ENCODE measurements at regions not wholly inside any gene's neighbourhood (a gene's known extent, or its start where the extent isn't known, plus 50 kb on each side); places are given as distances from the start of the nearest gene placed in this dataset.
"Not testable (repeated sequence)": the region's sequence is repeated elsewhere in the genome, so short reads cannot be mapped to it uniquely, and the experiment has no call there.

DNA sequence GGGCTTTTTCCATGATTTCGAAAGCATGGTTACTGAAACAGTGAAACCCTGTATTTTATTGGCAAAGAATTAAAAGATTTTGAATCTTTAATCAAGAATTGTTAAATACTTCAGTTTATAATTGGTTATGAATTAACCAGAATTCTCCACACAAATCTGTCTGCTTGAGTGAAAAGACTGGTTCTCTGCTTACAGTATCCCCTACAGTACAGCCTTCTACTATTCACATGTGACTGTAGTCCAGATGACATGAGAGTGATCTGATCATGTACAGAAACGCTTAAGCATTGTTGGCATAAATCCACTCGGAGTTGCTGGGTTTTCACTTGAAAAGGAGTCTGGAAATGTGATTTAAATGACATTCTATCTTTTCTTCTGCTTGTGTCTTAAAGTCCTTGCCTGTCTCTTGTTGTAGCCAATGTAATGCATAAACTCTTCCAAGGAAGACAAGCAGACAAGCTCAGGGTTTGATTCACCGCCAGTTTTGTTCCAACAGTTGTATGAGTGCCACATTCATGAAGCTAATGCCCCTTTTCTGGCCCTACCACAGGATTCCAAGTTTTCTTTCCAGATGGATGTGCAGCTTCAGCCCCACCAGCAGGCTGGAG lies 222.0 kb upstream of the LRIG3 start:
- DNase-seq: peak; percentile 71

DNA sequence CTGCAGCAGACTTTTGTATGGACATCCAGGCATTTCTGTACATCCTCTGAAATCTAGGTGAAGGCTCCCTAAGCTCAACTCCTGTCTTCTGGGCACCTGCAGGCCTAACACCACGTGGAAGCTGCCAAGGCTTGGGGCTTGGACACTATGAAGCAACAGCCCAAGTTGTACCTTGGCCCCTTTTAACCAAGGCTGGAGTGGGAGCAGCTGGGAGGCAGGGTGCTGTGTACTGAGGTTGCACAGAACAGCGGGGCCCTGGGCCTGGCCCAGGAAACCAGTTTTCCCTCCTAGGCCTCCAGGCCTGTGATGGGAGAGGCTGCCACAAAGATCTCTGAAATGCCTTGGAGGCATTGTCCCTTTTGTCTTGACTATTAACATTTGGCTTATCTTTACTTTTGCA lies 214.4 kb upstream of the LRIG3 start:
- no peak for DNase-seq

DNA sequence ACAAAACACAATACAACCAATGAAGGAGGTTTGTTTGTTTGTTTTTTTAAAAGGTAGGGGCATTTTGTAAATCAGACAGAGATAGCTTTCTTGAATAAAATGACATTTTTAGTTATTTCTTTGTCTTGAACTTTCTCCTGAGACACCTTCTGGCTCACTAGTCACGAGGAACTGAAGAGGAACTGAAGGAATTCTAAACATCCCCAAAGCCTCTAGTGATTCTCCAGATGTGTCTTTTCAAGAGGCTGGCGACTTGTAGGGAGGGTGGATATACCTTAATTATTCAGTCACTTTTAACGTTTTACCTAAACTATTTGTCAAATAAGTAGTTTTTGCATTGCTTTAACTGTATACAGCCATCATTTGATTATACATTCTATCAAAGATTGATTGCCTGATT lies 211.2 kb upstream of the LRIG3 start:
- no peak for DNase-seq

DNA sequence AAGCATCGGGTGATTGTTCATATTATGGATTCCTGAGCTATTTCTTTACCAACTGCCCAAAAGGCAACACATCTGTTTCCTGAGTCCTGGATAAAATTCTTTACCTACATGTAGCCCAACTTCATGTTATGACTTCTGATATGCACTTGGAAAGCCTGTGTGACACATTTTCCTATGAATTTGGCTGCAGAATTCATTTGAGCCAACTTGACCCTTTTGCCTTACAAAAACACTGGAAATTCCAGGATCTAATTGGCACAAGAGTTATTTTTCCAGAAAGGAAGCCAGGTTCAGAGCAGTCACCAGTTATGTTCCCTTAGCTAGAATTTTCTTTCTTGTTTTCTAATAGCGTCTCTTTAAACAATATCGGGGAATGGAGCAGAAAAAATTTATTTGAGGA lies 202.5 kb upstream of the LRIG3 start:
- DNase-seq: no peak

DNA sequence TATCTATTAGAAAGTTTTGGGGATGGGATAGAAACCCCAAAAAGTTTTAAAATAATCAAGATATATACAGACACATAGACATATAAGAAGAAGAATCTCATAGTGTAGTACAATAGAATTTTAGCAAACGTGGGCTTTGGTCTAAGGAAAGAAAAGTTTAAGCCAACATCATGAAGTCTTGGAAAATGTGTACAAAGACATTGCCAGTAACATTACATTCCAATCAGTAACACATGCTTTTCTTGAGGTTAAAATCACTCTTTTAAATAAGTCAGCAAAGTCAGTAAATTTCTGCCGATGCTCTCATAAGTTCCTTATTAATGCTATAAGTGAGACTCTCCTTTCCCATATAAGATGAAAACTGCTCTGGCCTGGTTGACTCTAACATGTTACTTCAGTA lies 201.1 kb upstream of the LRIG3 start:
- no peak for DNase-seq

DNA sequence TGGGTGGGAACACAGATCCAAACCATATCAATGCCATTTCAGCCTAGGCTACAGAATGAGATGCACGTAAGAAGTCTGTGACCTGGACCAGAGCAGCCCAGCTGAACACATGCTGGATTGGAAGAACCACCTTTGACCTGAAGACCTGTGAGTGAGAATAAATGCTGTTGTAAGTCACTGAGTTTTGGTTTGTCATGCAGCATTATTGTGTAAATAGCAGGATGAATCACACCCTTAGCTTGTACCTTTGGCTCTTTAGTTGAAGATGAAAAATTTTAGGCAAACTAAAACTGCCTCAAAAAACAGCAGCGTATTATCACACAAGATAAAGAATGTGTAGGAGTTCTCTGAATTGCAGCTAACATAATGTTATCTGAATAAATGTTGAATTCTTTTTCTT lies 199.4 kb upstream of the LRIG3 start:
- DNase-seq: no peak

DNA sequence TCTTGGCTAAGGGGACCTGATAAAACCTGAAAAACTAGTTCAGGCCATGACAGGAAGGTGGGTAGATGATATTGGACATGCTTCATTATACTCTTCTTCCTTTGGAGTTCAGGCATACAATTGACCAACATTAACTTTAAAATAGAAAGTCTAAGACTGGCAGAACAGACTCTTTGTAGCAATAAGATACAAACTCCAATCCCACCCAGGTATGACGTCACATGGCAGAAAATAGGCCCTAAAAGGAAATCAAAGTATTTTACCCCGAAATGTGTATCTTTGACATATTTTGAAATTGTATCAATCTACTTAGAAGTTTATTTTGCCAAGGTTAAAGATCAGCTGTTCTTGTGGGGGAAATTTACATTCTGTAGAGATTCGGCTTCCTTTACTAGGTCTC lies 198.1 kb upstream of the LRIG3 start:
- DNase-seq: no peak

DNA sequence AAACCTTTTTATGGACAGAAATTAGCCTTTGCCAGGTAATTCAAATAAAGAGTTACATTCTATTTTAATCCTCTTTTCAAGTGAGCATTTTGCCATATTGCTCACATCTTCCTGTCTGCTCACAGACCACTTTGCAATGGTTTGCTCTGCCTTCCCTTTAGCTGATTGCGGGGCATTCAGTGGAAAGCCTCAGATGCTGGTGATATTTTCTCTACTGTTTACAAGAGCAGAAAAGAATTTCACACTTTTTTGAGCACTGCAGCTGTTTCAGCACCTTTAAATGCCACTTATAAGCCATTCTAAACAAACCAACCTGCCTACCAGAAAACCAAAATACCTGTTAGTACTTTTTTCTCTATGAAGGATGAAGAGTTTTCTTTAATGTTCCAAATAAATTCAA lies 195.7 kb upstream of the LRIG3 start:
- DNase-seq: no peak

DNA sequence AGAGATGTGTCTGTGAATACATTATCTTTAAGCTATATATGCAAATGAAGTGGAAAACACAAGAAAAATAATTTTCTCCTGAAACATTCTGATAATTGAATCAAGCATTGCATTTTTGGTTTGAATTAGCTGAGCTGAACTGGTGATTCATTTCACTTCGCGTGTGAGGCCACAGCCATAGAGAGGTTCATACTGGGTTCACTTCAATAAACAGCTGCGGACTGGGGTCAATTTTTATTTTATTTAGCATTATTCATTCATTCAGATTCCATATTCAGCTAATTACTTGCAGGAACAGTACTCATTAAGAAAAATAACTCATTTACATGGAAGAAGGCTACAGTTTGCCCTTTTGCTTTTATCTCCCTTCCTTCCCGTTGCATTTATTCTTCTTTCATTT lies 195.2 kb upstream of the LRIG3 start:
- DNase-seq: no peak

DNA sequence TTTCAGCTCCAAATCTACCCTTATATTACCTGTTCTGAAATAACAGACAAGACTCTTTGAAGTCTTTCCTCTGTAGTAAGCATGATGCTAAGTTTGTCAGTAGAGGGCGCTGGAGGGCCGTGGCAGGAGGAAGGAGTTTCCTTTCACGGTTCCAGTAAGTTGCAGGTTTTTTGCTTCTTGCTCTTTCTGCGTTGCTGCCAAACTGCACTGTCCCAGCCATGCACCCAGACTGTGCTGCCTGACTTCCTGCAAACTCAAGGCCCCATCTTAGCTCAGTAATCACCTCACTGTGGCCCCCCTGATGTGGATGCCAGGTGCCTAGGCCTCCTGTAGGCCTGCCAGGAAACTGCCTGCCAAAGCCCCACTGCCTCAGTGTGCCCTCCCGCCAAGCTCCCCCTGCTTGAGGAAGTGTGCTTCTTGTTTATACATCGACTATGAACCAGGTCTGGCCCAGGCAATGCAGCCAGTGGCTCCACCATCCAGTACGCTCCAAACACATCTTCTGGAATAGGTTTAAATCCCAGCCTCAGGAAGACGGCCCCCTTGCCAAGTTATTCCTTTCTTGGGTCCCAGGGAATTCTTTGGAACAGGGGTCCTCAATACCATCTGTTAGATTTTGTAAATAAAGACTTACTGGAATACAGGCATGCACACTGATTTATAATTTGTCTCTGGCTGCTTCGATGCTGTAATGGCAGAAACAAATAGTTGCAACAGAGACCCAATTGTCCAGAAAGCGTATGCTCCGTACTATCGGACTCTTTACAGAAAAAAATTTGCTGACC lies 193.7 kb upstream of the LRIG3 start:
- peak; percentile 92 for DNase-seq

DNA sequence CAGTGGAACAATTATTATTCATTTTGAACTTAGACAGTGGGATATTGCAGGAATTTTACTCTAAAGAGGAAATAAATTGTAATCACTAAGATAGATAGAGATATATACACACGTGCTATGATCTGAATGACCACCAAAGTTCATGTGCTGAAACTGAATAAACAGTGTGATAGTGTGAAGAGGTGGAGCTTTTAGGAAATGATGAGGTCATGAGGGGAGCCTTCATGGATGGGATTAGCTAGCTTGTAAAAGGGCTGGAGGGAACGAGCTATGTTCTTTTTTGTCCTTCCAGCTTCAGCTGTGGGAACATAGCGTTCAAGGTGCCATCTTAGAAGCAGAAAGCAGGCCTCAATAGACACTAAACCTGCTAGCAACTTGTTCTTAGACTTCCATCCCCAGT lies 191.5 kb upstream of the LRIG3 start:
- DNase-seq: no peak

DNA sequence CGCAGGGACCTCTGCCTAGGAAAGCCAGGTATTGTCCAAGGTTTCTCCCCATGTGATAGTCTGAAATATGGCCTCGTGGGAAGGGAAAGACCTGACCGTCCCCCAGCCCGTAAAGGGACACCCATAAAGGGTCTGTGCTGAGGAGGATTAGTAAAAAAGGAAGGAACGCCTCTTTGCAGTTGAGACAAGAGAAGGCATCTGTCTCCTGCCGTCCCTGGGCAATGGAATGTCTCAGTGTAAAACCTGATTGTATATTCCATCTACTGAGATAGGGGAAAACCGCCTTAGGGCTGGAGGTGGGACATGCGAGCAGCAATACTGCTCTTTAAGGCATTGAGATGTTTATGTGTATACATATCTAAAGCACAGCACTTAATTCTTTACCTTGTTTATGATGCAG lies 188.2 kb upstream of the LRIG3 start:
- DNase-seq: not testable (repeated sequence)

DNA sequence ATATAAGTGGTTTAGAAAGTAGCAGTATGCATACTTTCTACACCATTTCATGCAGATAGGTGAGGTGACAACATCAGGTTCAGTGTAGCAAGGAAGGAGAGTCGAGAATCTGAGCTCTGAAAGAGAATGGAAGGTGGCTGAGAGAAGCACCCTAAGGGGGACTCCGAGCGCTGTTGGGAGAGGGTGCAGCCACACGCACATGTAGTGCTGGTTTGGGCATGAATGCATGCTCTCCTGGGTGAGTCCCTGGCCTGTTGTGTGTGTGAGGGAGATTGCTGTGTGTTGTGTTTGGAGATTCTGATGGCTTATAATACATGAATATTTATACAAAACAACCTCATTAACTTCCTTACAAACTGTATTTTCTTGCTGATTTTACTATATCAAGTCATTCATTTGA lies 180.3 kb upstream of the LRIG3 start:
- DNase-seq: no peak

DNA sequence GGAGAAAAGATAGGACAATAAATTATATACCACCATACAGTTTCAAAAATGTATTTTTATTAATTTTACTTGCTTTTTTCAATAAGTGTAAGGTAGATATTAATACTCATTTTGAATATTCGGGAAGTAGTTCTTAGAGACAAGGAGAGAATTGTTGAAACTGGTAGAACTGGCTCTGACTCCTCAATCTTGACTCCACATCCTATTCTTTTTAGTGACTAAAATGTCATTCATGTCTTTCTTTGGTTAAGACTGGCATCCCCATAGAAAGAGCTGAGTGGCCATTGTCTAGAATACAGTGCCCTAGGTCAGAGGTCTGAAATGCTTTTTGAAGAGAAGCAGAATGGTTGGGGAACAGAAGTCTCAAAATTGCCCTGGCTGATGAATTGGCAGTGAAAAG lies 177.6 kb upstream of the LRIG3 start:
- no peak for DNase-seq

DNA sequence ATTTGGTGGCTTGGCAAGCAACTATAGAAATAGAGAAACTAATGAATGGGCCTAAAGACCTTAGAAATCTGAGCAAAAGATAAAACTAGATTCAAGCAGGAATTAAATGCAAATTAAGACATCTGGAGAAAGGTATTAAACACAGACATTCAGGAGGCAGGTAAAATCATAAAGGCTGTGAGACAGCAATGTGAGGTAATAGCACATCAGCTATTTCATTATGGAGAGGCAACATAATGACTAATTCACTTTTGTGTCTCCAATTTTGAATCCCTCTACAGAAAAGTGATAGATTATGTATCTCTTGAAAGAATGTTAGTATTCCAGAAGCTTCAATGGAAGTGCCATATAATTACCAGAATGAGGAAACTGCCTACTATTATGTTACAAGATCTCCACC lies 175.9 kb upstream of the LRIG3 start:
- no peak for DNase-seq

DNA sequence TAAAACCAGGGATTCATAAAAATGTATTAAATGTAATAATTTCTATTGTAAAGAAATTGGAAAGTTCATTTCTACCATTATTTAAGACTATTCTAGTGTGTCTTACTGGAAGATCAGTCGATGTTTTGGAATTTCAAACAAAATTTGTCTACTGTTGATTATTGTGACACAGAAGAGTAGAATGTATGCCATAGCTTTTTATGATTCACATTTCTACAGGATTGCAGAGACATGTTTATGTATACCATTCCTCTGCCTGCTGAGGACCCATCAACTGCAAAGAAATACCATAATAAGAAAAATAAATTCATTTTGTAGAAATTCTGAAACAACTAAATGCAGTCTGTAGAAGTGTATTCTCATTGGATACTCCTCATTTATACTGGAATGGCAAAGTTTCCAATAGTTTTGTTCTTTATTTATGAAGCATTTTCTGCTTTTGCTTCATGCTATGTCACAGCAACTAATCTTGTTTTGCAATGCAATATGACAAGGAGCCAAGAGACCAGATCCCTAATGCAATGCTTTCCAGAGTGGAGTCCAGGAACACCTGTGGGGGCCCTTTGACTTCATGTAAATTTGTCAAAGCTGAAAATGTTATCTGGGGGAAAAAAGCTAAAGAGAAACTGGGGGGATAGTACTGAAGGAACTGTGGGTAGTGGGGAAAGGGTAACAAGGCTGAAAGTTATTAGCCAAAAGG lies 172.9 kb upstream of the LRIG3 start:
- DNase-seq: no peak

DNA sequence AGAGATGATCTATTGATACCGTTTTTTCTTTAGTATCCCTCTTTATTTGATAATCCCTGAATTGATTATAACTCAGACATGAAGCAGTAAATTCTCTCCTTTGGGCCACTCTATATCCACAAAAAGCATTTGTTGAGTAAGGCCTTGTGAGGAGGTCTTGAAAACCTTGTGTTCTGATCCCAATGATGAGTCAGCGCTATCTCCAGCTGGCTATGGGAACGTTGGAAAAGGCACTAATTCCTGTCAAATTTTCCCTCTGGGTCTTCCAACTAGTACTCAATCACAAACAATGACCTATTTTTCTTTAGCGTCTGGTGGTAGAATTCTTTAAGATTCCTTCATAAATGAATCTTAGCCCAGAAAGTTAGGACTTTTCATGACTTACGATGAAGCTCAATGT lies 168.4 kb upstream of the LRIG3 start:
- no peak for DNase-seq

DNA sequence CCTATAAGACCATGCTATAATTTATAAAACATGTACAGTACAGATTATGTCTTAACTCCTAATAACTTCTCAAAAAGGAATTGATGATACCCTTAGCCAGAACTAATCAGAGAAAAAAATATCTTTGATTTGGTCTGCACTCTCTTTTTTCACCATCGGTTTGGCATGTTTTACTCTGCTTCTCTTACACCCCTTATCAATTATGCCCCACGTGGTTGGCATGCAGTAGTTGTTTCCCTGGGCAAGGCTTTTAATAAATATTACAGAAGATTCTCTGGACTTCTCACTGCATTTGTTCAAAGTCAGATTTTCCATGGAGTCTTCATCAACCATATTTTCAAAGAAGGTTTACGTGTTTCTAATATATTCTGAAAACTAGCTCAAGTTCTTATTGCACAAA lies 167.4 kb upstream of the LRIG3 start:
- no peak for DNase-seq

DNA sequence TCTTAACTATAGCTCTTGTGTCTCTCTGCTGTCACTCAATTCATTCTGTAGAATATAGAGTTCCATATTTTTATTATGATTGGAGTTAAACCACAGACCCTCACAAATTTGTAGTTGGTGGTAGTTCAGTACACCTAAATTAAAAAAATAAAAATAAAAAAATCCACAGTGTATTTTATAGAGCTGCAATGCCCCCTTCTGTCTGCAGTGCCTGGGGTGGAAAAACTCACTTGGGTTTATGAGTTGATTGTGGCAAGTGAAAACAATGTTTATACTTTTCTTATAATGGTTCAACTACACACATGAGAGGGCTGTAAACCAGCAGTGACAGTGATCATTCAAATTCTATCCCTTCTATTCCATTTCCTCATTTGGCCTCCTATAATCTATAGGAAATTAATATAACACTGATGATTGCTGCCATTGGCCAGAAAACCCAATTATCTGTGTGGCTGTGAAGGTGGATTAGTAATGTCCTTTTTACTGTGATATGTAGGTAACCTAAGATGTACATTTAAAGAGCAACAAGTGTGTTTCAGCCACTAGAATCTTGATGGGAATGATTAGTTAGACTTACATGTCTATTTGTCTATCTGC lies 166.9 kb upstream of the LRIG3 start:
- no peak for DNase-seq

DNA sequence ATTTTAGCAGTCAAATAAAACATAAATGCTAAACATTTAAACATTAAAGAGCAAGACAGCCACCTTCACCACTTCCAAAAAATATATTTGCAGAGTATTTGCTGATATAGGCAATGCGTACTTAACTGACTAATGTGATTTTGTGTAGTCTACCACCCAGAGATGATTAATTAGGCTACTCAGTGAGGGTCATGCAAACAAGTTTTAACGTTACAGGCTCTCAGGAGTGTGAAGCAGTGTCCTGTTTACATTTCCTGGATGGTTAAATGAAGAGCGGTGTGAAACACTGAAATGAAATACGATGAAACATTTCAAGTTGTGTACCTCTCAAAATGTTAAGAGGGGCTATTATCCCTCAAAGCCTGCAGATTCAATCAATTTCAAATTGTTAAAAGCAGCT lies 165.8 kb upstream of the LRIG3 start:
- DNase-seq: no peak

DNA sequence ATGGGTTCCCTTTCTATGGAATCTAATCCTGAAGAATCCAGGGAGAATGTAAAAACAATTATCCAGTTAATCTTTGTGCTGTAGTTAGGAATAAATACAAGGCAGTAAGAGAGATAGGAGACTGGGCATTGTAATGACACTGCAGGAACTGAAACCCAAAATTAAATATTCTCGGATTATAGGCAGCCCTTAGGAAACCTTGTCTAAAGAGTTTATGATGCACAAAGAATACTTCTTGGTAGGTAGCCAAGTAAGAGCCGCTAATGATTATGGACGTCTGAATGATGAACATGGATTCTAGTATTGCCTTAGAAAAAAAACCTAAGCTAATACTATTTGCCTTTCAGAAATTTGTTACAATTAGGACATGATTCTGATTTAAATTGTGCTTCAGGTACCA lies 165.4 kb upstream of the LRIG3 start:
- no peak for DNase-seq

DNA sequence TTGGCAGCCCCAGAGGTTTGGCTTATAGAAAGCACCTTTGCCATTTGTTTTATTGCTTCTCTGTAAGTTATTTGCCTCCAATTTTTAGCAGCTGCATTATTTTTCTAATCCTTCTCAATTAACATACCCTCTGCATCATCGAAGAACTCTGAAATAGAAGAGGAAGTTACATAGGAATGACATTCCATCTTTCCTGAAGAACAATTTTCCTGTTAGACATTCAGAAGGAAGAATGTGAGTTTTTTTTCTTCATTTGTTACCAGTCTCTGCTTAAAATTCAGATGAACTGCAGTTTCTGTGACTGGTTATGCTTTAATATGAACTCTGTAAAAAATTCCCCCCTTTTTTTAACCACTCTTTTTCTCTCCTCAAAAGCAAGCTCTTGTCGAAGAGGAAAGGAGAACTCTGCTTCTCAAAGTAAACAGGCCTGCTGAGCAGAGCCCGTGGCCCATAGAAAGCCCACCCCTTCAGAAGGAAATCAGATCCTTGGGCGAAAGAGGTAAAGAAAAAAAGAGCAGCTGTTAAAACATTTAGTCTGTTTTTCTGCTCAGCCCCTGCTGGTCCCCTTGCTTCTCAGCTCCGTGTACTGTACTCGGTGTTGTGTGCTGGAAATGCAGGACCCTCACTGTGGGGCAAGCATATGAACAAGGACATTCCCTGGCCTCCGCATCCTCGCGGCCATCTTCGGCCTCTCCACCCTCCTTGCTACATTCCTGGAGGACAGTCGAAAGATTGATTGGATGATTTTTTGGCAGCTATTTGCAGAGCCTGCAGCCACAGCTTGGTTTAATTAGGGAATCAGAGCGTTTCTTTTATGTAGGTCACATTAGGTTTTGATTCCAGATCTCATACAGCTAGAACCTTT lies 164.4 kb upstream of the LRIG3 start:
- DNase-seq: peak; percentile 76
